ENCODE measurements at regions not wholly inside any gene's neighbourhood (a gene's known extent, or its start where the extent isn't known, plus 50 kb on each side); places are given as distances from the start of the nearest gene placed in this dataset.

GRCh38 chr20:61030130-61030529 is 221.9 kb upstream of the CDH4 start:
- Histone ChIP-seq H3K4ac (replicated peaks; ENCODE audit: insufficient read length, low read depth, low read length) (no peak overlapping the region), H4K8ac (ENCODE audit: extremely low read depth, insufficient read depth, low read length) (no peak overlapping the region), H3K27me3 (replicated peaks in 1 of 4; ENCODE audit: control insufficient read depth in 3 of 4, extremely low read depth in 1 of 4, insufficient read depth in 3 of 4, low read length in 3 of 4) (peaks cover 0 to 6% (median 3%) of the 10 kb centered on the region in 4 experiments; a peak in 4 of 7 replicates), H3K79me2 (ENCODE audit: control insufficient read depth in 1 of 2, insufficient read depth in 2 of 2, low read length in 2 of 2) (no peaks in the 10 kb centered on the region), H3K56ac (replicated peaks; ENCODE audit: insufficient read length, low read depth, low read length) (no peak overlapping the region), H3K9me3 (ENCODE audit: insufficient read depth in 2 of 2, low read depth in 1 of 2, low read length in 1 of 2) (peaks cover 13 to 18% of the 10 kb centered on the region in 2 experiments), H2BK120ac (replicated peaks; ENCODE audit: low read depth, low read length) (no peak overlapping the region), H3K9ac (replicated peaks in 1 of 4; ENCODE audit: extremely low read depth in 1 of 4, low read depth in 3 of 4, low read length in 3 of 4) (no peak overlapping the region), H2BK15ac (ENCODE audit: low read length) (no peak overlapping the region), H3K27ac (ENCODE audit: low read depth, low read length) (no peak overlapping the region), H4K91ac (replicated peaks; ENCODE audit: insufficient read length, low read length) (no peak overlapping the region), H3K4me1 (replicated peaks in 1 of 4; ENCODE audit: control insufficient read depth in 3 of 4, insufficient read depth in 4 of 4, low read length in 3 of 4) (no peaks in the 10 kb centered on the region), H3K4me2 (ENCODE audit: insufficient read depth in 1 of 2, low read depth in 2 of 2, low read length in 2 of 2) (no peak overlapping the region), H4K5ac (ENCODE audit: insufficient read length, low read depth, low read length) (no peak overlapping the region), H4K20me1 (replicated peaks in 1 of 2; ENCODE audit: control insufficient read depth in 1 of 2, insufficient read depth in 2 of 2, low read length in 2 of 2) (no peaks in the 10 kb centered on the region), H2BK20ac (ENCODE audit: low read length) (no peak overlapping the region), H3K23ac (ENCODE audit: insufficient read length) (no peak overlapping the region), H3K4me3 (ENCODE audit: extremely low read depth in 1 of 4, insufficient read depth in 2 of 4, low read depth in 3 of 4, low read length in 4 of 4) (no peak overlapping the region), H3K14ac (ENCODE audit: insufficient read length) (no peak overlapping the region), H3K79me1 (ENCODE audit: low read depth, low read length) (no peaks in the 10 kb centered on the region), H3K23me2 (ENCODE audit: low read depth, low read length) (no peaks in the 10 kb centered on the region), H2AFZ (ENCODE audit: low read length) (no peak overlapping the region), H3K18ac (ENCODE audit: extremely low read depth, low read length) (no peak overlapping the region), H2BK5ac (ENCODE audit: low read depth, low read length) (no peak overlapping the region), H2BK12ac (ENCODE audit: low read depth, low read length) (no peak overlapping the region), H3K36me3 (ENCODE audit: control insufficient read depth in 2 of 4, insufficient read depth in 4 of 4, low read length in 3 of 4) (no peaks in the 10 kb centered on the region), H2AK5ac (ENCODE audit: low read depth, low read length) (no peak overlapping the region)
- no peak for FAIRE-seq
- TF ChIP-seq POLR2A (IDR thresholded peaks at IDR 0.05; ENCODE audit: control extremely low read depth in 1 of 2, low read depth in 2 of 2, low read length in 2 of 2): no peak
- TF ChIP-seq TEAD4 (IDR thresholded peaks at IDR 0.05; ENCODE audit: low read depth, low read length): no peak
- no peak for TF ChIP-seq EP300 (IDR thresholded peaks at IDR 0.05; ENCODE audit: borderline replicate concordance in 1 of 2, low read depth in 2 of 2, low read length in 2 of 2)
- no peak for TF ChIP-seq SAP30 (IDR thresholded peaks at IDR 0.05; ENCODE audit: insufficient read depth, insufficient replicate concordance, low read length)
- no peak for TF ChIP-seq EZH2 (IDR thresholded peaks at IDR 0.05; ENCODE audit: low read depth, low read length, severe bottlenecking)
- TF ChIP-seq POLR2AphosphoS5 (IDR thresholded peaks at IDR 0.05; ENCODE audit: low read depth, low read length): no peak
- no peak for TF ChIP-seq GABPA (IDR thresholded peaks at IDR 0.05; ENCODE audit: borderline replicate concordance, insufficient read depth, low read length)
- TF ChIP-seq, protein P1, sequence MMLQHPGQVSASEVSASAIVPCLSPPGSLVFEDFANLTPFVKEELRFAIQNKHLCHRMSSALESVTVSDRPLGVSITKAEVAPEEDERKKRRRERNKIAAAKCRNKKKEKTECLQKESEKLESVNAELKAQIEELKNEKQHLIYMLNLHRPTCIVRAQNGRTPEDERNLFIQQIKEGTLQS (IDR thresholded peaks at IDR 0.05; ENCODE audit: insufficient read depth, low read depth, low read length): no peak
- TF ChIP-seq SRF (IDR thresholded peaks at IDR 0.05; ENCODE audit: low read depth, low read length): no peak
- TF ChIP-seq GTF2F1 (IDR thresholded peaks at IDR 0.05; ENCODE audit: borderline replicate concordance, low read depth, low read length): no peak
- ChIA-PET CTCF (ENCODE audit: partially characterized antibody) (no interaction called here), POLR2A (ENCODE audit: partially characterized antibody) (no interaction called here)
- DNase-seq (ENCODE audit: low read depth in 1 of 2, low spot score in 2 of 2): no peak

Measured in H1 (cell line).